ENCODE measurements at regions not wholly inside any gene's neighbourhood (a gene's known extent, or its start where the extent isn't known, plus 50 kb on each side); places are given as distances from the start of the nearest gene placed in this dataset.

GRCh38 chr4:166415749-166416148, 542.7 kb downstream of the TLL1 start:
- TF ChIP-seq CTCF (IDR thresholded peaks at IDR 0.05) (no peak), EZH2 (IDR thresholded peaks at IDR 0.05) (no peak)
